Loucy (cell line): ENCODE measurements at regions not wholly inside any gene's neighbourhood (a gene's known extent, or its start where the extent isn't known, plus 50 kb on each side); places are given as distances from the start of the nearest gene placed in this dataset.
"Not testable (repeated sequence)": the region's sequence is repeated elsewhere in the genome, so short reads cannot be mapped to it uniquely, and the experiment has no call there.

Experiments used
- H2AFZ ChIP-seq: fragments of 200-600 bp; sonication (generic); 2 replicates; pipeline ENCODE4 v1.6.0; 2016; ENCODE audit warnings: antibody characterized with exemption, mild to moderate bottlenecking, low read length, moderate library complexity
- H3F3A ChIP-seq: fragments of 200-600 bp; 2 replicates; pipeline ENCODE4 v1.6.0; 2016; ENCODE audit warnings: antibody characterized with exemption, low read depth, mild to moderate bottlenecking
- H3K27me3 ChIP-seq: fragments of 200-600 bp; sonication (generic); 2 replicates; pipeline ENCODE4 v1.6.1; 2014; ENCODE audit warnings: low read length, mild to moderate bottlenecking; ENCODE audit not compliant: insufficient read depth, poor library complexity, severe bottlenecking
- H3K36me3 ChIP-seq: fragments of 200-600 bp; sonication (generic); 2 replicates; pipeline ENCODE4 v1.6.1; 2016; ENCODE audit warnings: low read length; ENCODE audit not compliant: insufficient read depth
- H3K4me1 ChIP-seq: fragments of 200-600 bp; sonication (generic); 2 replicates; pipeline ENCODE4 v1.5.1; 2014; ENCODE audit warnings: low read length, mild to moderate bottlenecking; ENCODE audit not compliant: insufficient read depth, poor library complexity, severe bottlenecking
- H3K4me2 ChIP-seq: fragments of 200-600 bp; sonication (generic); 2 replicates; pipeline ENCODE4 v1.6.0; 2014; ENCODE audit warnings: antibody characterized with exemption, low read length, low read depth, mild to moderate bottlenecking; ENCODE audit not compliant: poor library complexity, severe bottlenecking
- H3K4me3 ChIP-seq: fragments of 200-600 bp; sonication (generic); 2 replicates; pipeline ENCODE4 v1.5.1; 2014; ENCODE audit warnings: low read length, mild to moderate bottlenecking, mixed read lengths; ENCODE audit not compliant: poor library complexity, severe bottlenecking
- H3K79me2 ChIP-seq: fragments of 200-600 bp; sonication (generic); 2 replicates; pipeline ENCODE4 v1.6.1; 2014; ENCODE audit warnings: low read length; ENCODE audit not compliant: insufficient read depth
- H3K9ac ChIP-seq: fragments of 200-600 bp; sonication (generic); 2 replicates; pipeline ENCODE4 v1.6.0; 2014; ENCODE audit warnings: mild to moderate bottlenecking, low read depth, low read length, moderate library complexity; ENCODE audit not compliant: poor library complexity, severe bottlenecking
- H3K9me2 ChIP-seq: fragments of 200-600 bp; sonication (generic); replicated peaks from 2 replicates; pipeline ENCODE4 v1.6.1; 2016; ENCODE audit warnings: low read depth, low read length, mixed read lengths
- H3K9me3 ChIP-seq: fragments of 200-600 bp; sonication (generic); 2 replicates; pipeline ENCODE4 v1.6.1; 2014; ENCODE audit warnings: mild to moderate bottlenecking, antibody characterized with exemption, low read length, low read depth; ENCODE audit not compliant: insufficient read depth
- H4K20me1 ChIP-seq: fragments of 200-600 bp; sonication (generic); 2 replicates; pipeline ENCODE4 v1.6.0; 2014; ENCODE audit warnings: antibody characterized with exemption, low read length, mild to moderate bottlenecking; ENCODE audit not compliant: insufficient read depth, poor library complexity, severe bottlenecking
- EZH2phosphoT487 ChIP-seq: fragments of 200-600 bp; IDR thresholded peaks from 2 replicates; pipeline ENCODE4 v1.6.1; 2018; ENCODE audit warnings: antibody characterized with exemption, mild to moderate bottlenecking, moderate library complexity, borderline replicate concordance
- TF ChIP-seq, protein P1 (sequence below): fragments of 200-600 bp; sonication (generic); conservative IDR thresholded peaks from 2 replicates; pipeline ENCODE4 v1.5.1; 2014; ENCODE audit warnings: mild to moderate bottlenecking, antibody characterized with exemption, low read length

DNA sequence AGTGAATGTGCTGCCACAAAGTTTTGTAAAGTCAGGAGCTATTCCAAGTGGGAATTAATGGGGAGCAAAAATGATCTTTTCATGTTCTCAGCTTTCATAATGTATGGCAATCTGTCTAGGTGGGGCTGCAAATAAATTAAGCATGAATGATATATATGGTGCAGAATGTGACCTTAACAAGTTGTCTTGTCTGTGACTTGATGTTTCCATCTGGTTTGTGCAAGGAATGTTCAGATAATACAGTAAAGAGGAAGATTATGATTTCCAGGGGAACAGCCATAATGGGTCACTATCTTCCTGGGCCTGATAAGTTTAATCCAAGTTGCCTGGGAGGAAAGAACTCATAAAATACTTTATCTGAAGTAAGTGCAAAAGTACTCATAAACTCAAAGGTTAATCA is 1815.8 kb upstream of the FLRT2 start:
- no peaks in the 10 kb centered on the region for H3K4me1 ChIP-seq
- H3K4me3 ChIP-seq = no peak overlapping the region
- TF ChIP-seq, protein P1, sequence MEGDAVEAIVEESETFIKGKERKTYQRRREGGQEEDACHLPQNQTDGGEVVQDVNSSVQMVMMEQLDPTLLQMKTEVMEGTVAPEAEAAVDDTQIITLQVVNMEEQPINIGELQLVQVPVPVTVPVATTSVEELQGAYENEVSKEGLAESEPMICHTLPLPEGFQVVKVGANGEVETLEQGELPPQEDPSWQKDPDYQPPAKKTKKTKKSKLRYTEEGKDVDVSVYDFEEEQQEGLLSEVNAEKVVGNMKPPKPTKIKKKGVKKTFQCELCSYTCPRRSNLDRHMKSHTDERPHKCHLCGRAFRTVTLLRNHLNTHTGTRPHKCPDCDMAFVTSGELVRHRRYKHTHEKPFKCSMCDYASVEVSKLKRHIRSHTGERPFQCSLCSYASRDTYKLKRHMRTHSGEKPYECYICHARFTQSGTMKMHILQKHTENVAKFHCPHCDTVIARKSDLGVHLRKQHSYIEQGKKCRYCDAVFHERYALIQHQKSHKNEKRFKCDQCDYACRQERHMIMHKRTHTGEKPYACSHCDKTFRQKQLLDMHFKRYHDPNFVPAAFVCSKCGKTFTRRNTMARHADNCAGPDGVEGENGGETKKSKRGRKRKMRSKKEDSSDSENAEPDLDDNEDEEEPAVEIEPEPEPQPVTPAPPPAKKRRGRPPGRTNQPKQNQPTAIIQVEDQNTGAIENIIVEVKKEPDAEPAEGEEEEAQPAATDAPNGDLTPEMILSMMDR = no peak
- no peak for TF ChIP-seq EZH2phosphoT487
- no peak overlapping the region for H2AFZ ChIP-seq
- no peaks in the 10 kb centered on the region for H3K79me2 ChIP-seq
- no peaks in the 10 kb centered on the region for H3K36me3 ChIP-seq
- no peaks in the 10 kb centered on the region for H4K20me1 ChIP-seq
- no peaks in the 10 kb centered on the region for H3K27me3 ChIP-seq
- no peaks in the 10 kb centered on the region for H3F3A ChIP-seq
- H3K9me3 ChIP-seq = 0 out of 2 replicates have a peak, but pooled peaks cover 2% of the 10 kb centered on the region
- no peaks in the 10 kb centered on the region for H3K9me2 ChIP-seq
- no peak overlapping the region for H3K4me2 ChIP-seq
- no peak overlapping the region for H3K9ac ChIP-seq

DNA sequence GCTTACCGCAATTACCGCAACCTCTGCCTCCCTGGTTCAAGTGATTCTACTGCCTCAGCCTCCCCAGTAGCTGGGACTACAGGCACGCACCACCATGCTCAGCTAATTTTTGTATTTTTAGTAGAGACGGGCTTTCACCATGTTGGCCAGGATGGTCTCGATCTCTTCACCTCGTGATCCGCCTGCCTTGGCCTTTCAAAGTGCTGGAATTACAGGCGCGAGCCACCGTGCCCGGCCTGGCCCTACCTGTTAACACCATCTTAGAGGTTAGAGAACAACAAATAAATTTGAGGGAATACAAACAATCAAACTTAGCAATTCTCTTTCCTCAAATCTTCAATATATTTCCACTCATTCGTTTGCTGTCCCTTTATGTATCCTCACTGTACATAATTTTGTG is 1810.5 kb upstream of the FLRT2 start:
- not testable (repeated sequence) for H3F3A ChIP-seq, H3K9ac ChIP-seq, H3K36me3 ChIP-seq, H3K4me3 ChIP-seq, H3K79me2 ChIP-seq, H3K4me2 ChIP-seq, H3K9me2 ChIP-seq, H3K4me1 ChIP-seq, H3K27me3 ChIP-seq, H3K9me3 ChIP-seq, H4K20me1 ChIP-seq, H2AFZ ChIP-seq

- H3K4me2 ChIP-seq = no peak overlapping the region
- no peaks in the 10 kb centered on the region for H3K36me3 ChIP-seq
- H3K4me3 ChIP-seq = no peak overlapping the region
- H3K4me1 ChIP-seq = no peaks in the 10 kb centered on the region
- H3F3A ChIP-seq = no peaks in the 10 kb centered on the region
- H4K20me1 ChIP-seq = no peaks in the 10 kb centered on the region
- no peak overlapping the region for H3K9ac ChIP-seq
- no peak overlapping the region for H2AFZ ChIP-seq
- no peaks in the 10 kb centered on the region for H3K27me3 ChIP-seq
- H3K9me3 ChIP-seq = no peaks in the 10 kb centered on the region
- H3K9me2 ChIP-seq = no peaks in the 10 kb centered on the region
- H3K79me2 ChIP-seq = no peaks in the 10 kb centered on the region
- TF ChIP-seq EZH2phosphoT487 = no peak
- TF ChIP-seq, protein P1 = no peak
Measured at GRCh38 chr14:83733670-83734069, 1796.3 kb upstream of the FLRT2 start.

DNA sequence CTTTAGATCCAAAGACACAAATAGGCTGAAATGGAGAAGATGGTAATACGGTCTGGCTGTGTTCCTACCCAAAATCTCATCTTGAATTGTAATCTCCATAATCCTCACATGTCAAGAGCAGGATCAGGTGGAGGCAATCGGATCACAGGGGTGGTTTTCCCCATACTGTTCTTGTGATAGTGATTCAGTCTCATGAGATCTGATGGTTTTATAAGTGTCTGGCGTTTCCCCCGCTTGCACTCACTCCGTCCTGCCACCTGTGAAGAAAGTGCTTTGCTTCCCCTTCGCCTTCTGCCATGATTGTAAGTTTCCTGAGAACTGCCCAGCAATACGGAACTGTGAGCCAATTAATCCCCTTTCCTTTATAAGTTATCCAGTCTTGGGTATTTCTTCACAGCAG is 1795.5 kb upstream of the FLRT2 start:
- no peaks in the 10 kb centered on the region for H3K36me3 ChIP-seq
- H2AFZ ChIP-seq = no peak overlapping the region
- H3K79me2 ChIP-seq = no peaks in the 10 kb centered on the region
- no peak overlapping the region for H3K4me3 ChIP-seq
- no peaks in the 10 kb centered on the region for H4K20me1 ChIP-seq
- no peak overlapping the region for H3K4me2 ChIP-seq
- no peaks in the 10 kb centered on the region for H3K4me1 ChIP-seq
- TF ChIP-seq, protein P1 = no peak
- no peak for TF ChIP-seq EZH2phosphoT487
- no peak overlapping the region for H3K9ac ChIP-seq
- H3K27me3 ChIP-seq = no peaks in the 10 kb centered on the region
- H3K9me3 ChIP-seq = no peaks in the 10 kb centered on the region
- H3F3A ChIP-seq = no peaks in the 10 kb centered on the region
- H3K9me2 ChIP-seq = no peaks in the 10 kb centered on the region
